OCI-LY3 (cell line): ENCODE measurements at regions not wholly inside any gene's neighbourhood (a gene's known extent, or its start where the extent isn't known, plus 50 kb on each side); places are given as distances from the start of the nearest gene placed in this dataset.

Source experiments
- H2AFZ ChIP-seq: fragments of 200-600, 300-600 bp; shearing (Covaris generic); 2 replicates; pipeline ENCODE4 v1.6.0; 2014; ENCODE audit warnings: antibody characterized with exemption, low read depth, low read length
- H3K27ac ChIP-seq: fragments of 200-600, 300-600 bp; sonication (generic); 2 replicates; pipeline ENCODE4 v1.5.1; 2014; ENCODE audit warnings: mild to moderate bottlenecking, low read length, moderate library complexity, mixed read lengths
- H3K27me3 ChIP-seq: fragments of 200-600, 300-600 bp; sonication (generic); 2 replicates; pipeline ENCODE4 v1.6.1; 2014; ENCODE audit warnings: low read depth, low read length, mixed read lengths
- H3K36me3 ChIP-seq: fragments of 200-600, 300-600 bp; sonication (generic); replicated peaks from 2 replicates; pipeline ENCODE3; 2014; ENCODE audit warnings: low read depth, low read length, mixed read lengths
- H3K4me1 ChIP-seq: fragments of 300-600, 200-600 bp; sonication (generic); 2 replicates; pipeline ENCODE4 v1.6.1; 2014; ENCODE audit warnings: low read length, mixed read lengths
- H3K4me2 ChIP-seq: fragments of 200-600, 300-600 bp; sonication (generic); 2 replicates; pipeline ENCODE4 v1.6.1; 2014; ENCODE audit warnings: low read length, mixed read lengths
- H3K4me3 ChIP-seq: fragments of 300-600, 200-600 bp; sonication (generic); 2 replicates; pipeline ENCODE4 v1.5.1; 2014; ENCODE audit warnings: antibody characterized with exemption, mild to moderate bottlenecking, low read length, moderate library complexity
- H3K79me2 ChIP-seq: fragments of 300-600, 200-600 bp; shearing (Covaris generic); 2 replicates; pipeline ENCODE4 v1.6.1; 2014; ENCODE audit warnings: mild to moderate bottlenecking, low read length, mixed read lengths
- H3K9ac ChIP-seq: fragments of 300-600, 200-600 bp; shearing (Covaris generic); 2 replicates; pipeline ENCODE4 v1.6.0; 2014; ENCODE audit warnings: mild to moderate bottlenecking, low read length, moderate library complexity
- H3K9me3 ChIP-seq: fragments of 200-600, 300-600 bp; shearing (Covaris generic); 2 replicates; pipeline ENCODE4 v1.6.1; 2014; ENCODE audit warnings: low read length, mixed read lengths; ENCODE audit not compliant: insufficient read depth
- H4K20me1 ChIP-seq: fragments of 200-600, 300-600 bp; sonication (generic); 2 replicates; pipeline ENCODE4 v1.6.1; 2016; ENCODE audit warnings: low read length, mixed read lengths; ENCODE audit not compliant: insufficient read depth
- CTCF ChIP-seq: fragments of 200-600, 300-600 bp; sonication (generic); IDR thresholded peaks from 2 replicates; pipeline ENCODE4 v1.5.1; 2014; ENCODE audit warnings: antibody characterized with exemption, low read length, low read depth
- EZH2phosphoT487 ChIP-seq: fragments of 200-600 bp; shearing (Covaris generic); IDR thresholded peaks from 2 replicates; pipeline ENCODE4 v1.6.1; 2018; ENCODE audit warnings: antibody characterized with exemption, mixed run types, low read depth

GRCh38 chr4:4733663-4734062, 125.8 kb upstream of the MSX1 start:
- H3K79me2 ChIP-seq = no peaks in the 10 kb centered on the region
- no peak overlapping the region for H3K4me3 ChIP-seq
- TF ChIP-seq CTCF (no peak), EZH2phosphoT487 (no peak)
- no peak overlapping the region for H2AFZ ChIP-seq
- no peak overlapping the region for H3K27ac ChIP-seq
- no peaks in the 10 kb centered on the region for H3K9me3 ChIP-seq
- no peaks in the 10 kb centered on the region for H3K36me3 ChIP-seq
- no peak overlapping the region for H3K4me2 ChIP-seq
- no peaks in the 10 kb centered on the region for H3K4me1 ChIP-seq
- H3K9ac ChIP-seq = no peak overlapping the region
- H3K27me3 ChIP-seq = peaks cover 9% of the 10 kb centered on the region; the same call in 1 of the 2 replicates
- no peaks in the 10 kb centered on the region for H4K20me1 ChIP-seq

- Histone ChIP-seq H3K9ac (no peak overlapping the region), H3K4me1 (no peaks in the 10 kb centered on the region), H4K20me1 (no peaks in the 10 kb centered on the region), H3K9me3 (peaks cover 9% of the 10 kb centered on the region; the same call in 1 of the 2 replicates), H3K79me2 (no peaks in the 10 kb centered on the region), H3K4me2 (no peak overlapping the region), H3K4me3 (no peak overlapping the region), H2AFZ (no peak overlapping the region), H3K36me3 (peaks cover 3% of the 10 kb centered on the region), H3K27me3 (peaks cover 9% of the 10 kb centered on the region; the same call in 1 of the 2 replicates), H3K27ac (no peak overlapping the region)
- TF ChIP-seq EZH2phosphoT487 (no peak), CTCF (no peak)
Measured at GRCh38 chr4:4730249-4730648, 129.2 kb upstream of the MSX1 start.

GRCh38 chr4:4729206-4729605, 130.3 kb upstream of the MSX1 start:
- Histone ChIP-seq H3K4me2 (no peak overlapping the region), H3K27me3 (peaks cover 9% of the 10 kb centered on the region; the same call in 1 of the 2 replicates)
- TF ChIP-seq EZH2phosphoT487 (no peak), CTCF (no peak)

GRCh38 chr4:4727536-4727935, 131.9 kb upstream of the MSX1 start:
- Histone ChIP-seq H3K4me2 (no peak overlapping the region), H3K36me3 (peaks cover 3% of the 10 kb centered on the region), H3K27ac (no peak overlapping the region), H4K20me1 (no peaks in the 10 kb centered on the region), H3K9me3 (peaks cover 9% of the 10 kb centered on the region; the same call in 1 of the 2 replicates), H3K79me2 (no peaks in the 10 kb centered on the region), H3K4me3 (no peak overlapping the region), H3K4me1 (no peaks in the 10 kb centered on the region), H2AFZ (no peak overlapping the region), H3K9ac (no peak overlapping the region), H3K27me3 (0 out of 2 replicates have a peak, but pooled peaks cover 3% of the 10 kb centered on the region)
- TF ChIP-seq EZH2phosphoT487 = no peak

More at GRCh38 chr4:4729206-4729605, 130.3 kb upstream of the MSX1 start:
- Histone ChIP-seq H3K9me3 (peaks cover 9% of the 10 kb centered on the region; the same call in 1 of the 2 replicates), H3K36me3 (peaks cover 3% of the 10 kb centered on the region), H3K79me2 (no peaks in the 10 kb centered on the region), H3K4me1 (no peaks in the 10 kb centered on the region), H3K9ac (no peak overlapping the region), H3K4me3 (no peak overlapping the region), H2AFZ (no peak overlapping the region), H3K27ac (no peak overlapping the region), H4K20me1 (no peaks in the 10 kb centered on the region)

- H3K79me2 ChIP-seq = no peaks in the 10 kb centered on the region
- H3K4me1 ChIP-seq = no peaks in the 10 kb centered on the region
- TF ChIP-seq CTCF = peak; percentile 27
- TF ChIP-seq EZH2phosphoT487 = no peak
- H3K9ac ChIP-seq = no peak overlapping the region
- no peak overlapping the region for H2AFZ ChIP-seq
- peaks cover 9% of the 10 kb centered on the region; the same call in 1 of the 2 replicates for H3K9me3 ChIP-seq
- H3K27me3 ChIP-seq = no peaks in the 10 kb centered on the region
- H3K4me2 ChIP-seq = no peak overlapping the region
- peaks cover 3% of the 10 kb centered on the region for H3K36me3 ChIP-seq
- no peaks in the 10 kb centered on the region for H4K20me1 ChIP-seq
- no peak overlapping the region for H3K27ac ChIP-seq
- H3K4me3 ChIP-seq = no peak overlapping the region
Measured at GRCh38 chr4:4726051-4726450, 133.4 kb upstream of the MSX1 start.
